Urinary bladder (tissue), 3 donors: ENCODE measurements at regions not wholly inside any gene's neighbourhood (a gene's known extent, or its start where the extent isn't known, plus 50 kb on each side); places are given as distances from the start of the nearest gene placed in this dataset.
"Not testable (repeated sequence)": the region's sequence is repeated elsewhere in the genome, so short reads cannot be mapped to it uniquely, and the experiment has no call there.

Experiments used
- DNase-seq: peaks from one replicate; pipeline ENCODE4 v3.0.0-alpha.2; 2015; ENCODE audit errors: extremely low spot score
- H3K27ac ChIP-seq: one replicate; pipeline ENCODE4 v1.5.1; 2013; ENCODE audit warnings: low read depth, mild to moderate bottlenecking, moderate library complexity
- H3K36me3 ChIP-seq: one replicate; pipeline ENCODE4 v1.6.1; 2013; ENCODE audit warnings: mild to moderate bottlenecking, moderate library complexity; ENCODE audit not compliant: insufficient read depth
- H3K4me1 ChIP-seq: one replicate; pipeline ENCODE4 v1.6.1; 2013; ENCODE audit warnings: mild to moderate bottlenecking, moderate library complexity; ENCODE audit not compliant: insufficient read depth
- H3K4me3 ChIP-seq: one replicate; pipeline ENCODE4 v1.5.1; 2013; ENCODE audit warnings: low read depth, low read length
- WGBS: extraction: QIAGEN DNeasy Blood & Tissue Kit; methylation state at CpG from one replicate; pipeline ENCODE4 v1.1.7; 2013; 5-methylcytosine and 5-hydroxymethylcytosine counted together
- donor health status: healthy with polysubstance abuse.
- donor health status: healthy.

GRCh38 chr6:97462938-97463598 is 180.1 kb upstream of the MMS22L start:
- DNase-seq, result no peak
- Histone ChIP-seq H3K36me3 (no peaks in the 10 kb centered on the region), H3K4me3 (no peak overlapping the region), H3K27ac (no peak overlapping the region), H3K4me1 (no peaks in the 10 kb centered on the region)
- WGBS, result 60% methylated on average over 4 of the region's 4 CpGs

DNA sequence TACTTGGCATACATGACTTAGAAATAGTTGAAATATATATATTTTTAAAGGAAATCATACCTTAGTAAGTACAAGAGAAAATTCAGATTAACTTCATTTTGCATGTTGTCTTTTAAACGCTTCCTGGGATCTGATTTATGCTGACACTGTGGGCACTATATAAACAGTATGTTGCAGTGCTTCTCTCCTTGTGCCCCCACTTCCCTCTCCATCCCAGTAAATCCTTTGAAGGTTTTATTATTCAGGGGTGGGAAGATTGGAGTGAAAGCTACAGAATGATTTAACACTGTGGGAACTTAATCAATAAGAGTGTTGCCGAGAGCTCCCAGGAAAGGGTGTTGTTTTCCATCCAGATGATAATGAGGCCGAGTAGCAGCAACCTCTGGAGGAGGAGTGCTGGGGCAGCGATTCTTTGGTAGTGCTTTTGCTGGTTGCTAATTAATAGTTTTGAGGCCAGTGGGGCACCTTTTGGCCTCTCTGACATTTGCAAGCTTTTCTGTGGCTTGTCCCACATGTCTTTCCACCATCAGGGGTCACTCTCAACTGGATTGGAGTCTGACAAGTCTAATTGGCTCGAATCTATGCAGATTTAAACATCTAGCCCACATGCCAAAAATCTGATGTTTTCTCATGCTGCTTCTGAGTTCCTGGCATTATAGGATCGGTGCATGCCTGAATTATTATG is 183.0 kb upstream of the MMS22L start:
- no peak overlapping the region for H3K27ac ChIP-seq
- no peak for DNase-seq
- no peaks in the 10 kb centered on the region for H3K4me1 ChIP-seq
- H3K4me3 ChIP-seq, result no peak overlapping the region
- no peaks in the 10 kb centered on the region for H3K36me3 ChIP-seq
- 20% methylated on average over 6 of the region's 6 CpGs for WGBS

GRCh38 chr6:97468981-97469380 is 186.0 kb upstream of the MMS22L start:
- H3K4me3 ChIP-seq, result no peak overlapping the region
- H3K36me3 ChIP-seq, result no peaks in the 10 kb centered on the region
- no peak overlapping the region for H3K27ac ChIP-seq
- no peak for DNase-seq
- no peaks in the 10 kb centered on the region for H3K4me1 ChIP-seq

GRCh38 chr6:97469451-97469850 is 186.4 kb upstream of the MMS22L start:
- Histone ChIP-seq H3K4me3 (no peak overlapping the region), H3K36me3 (no peaks in the 10 kb centered on the region), H3K4me1 (no peaks in the 10 kb centered on the region), H3K27ac (no peak overlapping the region)
- DNase-seq, result no peak
- WGBS, result 76% methylated on average over 1 of the region's 1 CpG

DNA sequence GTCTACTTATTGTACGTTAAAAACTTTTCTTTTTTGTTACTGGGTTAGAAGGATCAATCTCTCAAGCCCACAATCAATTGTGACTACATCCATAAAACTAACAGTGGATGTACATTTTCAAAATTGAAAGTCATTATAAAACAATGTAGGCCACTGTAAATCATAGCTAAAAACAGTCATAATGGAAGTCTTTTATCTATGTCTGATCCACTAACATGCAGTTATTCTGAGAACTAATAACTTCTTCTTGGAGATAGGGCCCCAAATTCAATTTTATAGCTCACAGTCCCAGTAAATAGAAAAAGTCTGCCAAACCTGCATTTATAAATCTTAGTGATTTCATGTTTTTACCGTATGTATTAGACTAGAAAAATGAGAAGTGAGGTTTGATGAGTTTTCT is 187.3 kb upstream of the MMS22L start:
- Histone ChIP-seq H3K4me3 (no peak overlapping the region), H3K27ac (no peak overlapping the region), H3K36me3 (no peaks in the 10 kb centered on the region), H3K4me1 (no peaks in the 10 kb centered on the region)
- DNase-seq, result no peak
- WGBS, result 56% methylated on average over 2 of the region's 2 CpGs

- H3K27ac ChIP-seq, result no peak overlapping the region
- H3K4me3 ChIP-seq, result no peak overlapping the region
- no peak for DNase-seq
- no peaks in the 10 kb centered on the region for H3K4me1 ChIP-seq
- 55% methylated on average over 4 of the region's 4 CpGs for WGBS
- no peaks in the 10 kb centered on the region for H3K36me3 ChIP-seq
Observed at GRCh38 chr6:97473979-97474378, 191.0 kb upstream of the MMS22L start.

GRCh38 chr6:97497713-97498331 is 214.8 kb upstream of the MMS22L start:
- Histone ChIP-seq H3K36me3 (no peaks in the 10 kb centered on the region), H3K4me1 (no peaks in the 10 kb centered on the region), H3K4me3 (no peak overlapping the region), H3K27ac (no peak overlapping the region)
- no peak for DNase-seq
- 20% methylated on average over 4 of the region's 4 CpGs for WGBS

GRCh38 chr6:97501853-97502252 is 218.8 kb upstream of the MMS22L start:
- DNase-seq, result no peak
- WGBS, result 51% methylated on average over 2 of the region's 2 CpGs

GRCh38 chr6:97508646-97509045 is 225.6 kb upstream of the MMS22L start:
- H3K4me1 ChIP-seq, result no peaks in the 10 kb centered on the region
- no peak overlapping the region for H3K4me3 ChIP-seq
- no peak for DNase-seq
- WGBS, result 91% methylated on average over 1 of the region's 1 CpG
- H3K36me3 ChIP-seq, result no peaks in the 10 kb centered on the region
- no peak overlapping the region for H3K27ac ChIP-seq

More at GRCh38 chr6:97501853-97502252, 218.8 kb upstream of the MMS22L start:
- H3K36me3 ChIP-seq, result no peaks in the 10 kb centered on the region
- H3K27ac ChIP-seq, result no peak overlapping the region
- no peaks in the 10 kb centered on the region for H3K4me1 ChIP-seq
- H3K4me3 ChIP-seq, result no peak overlapping the region

- not testable (repeated sequence) for H3K4me1 ChIP-seq, H3K27ac ChIP-seq, DNase-seq, H3K4me3 ChIP-seq, H3K36me3 ChIP-seq
Observed at GRCh38 chr6:97513260-97513659, 230.2 kb upstream of the MMS22L start.

- no peak overlapping the region for H3K27ac ChIP-seq
- no peak for DNase-seq
- no peak overlapping the region for H3K4me3 ChIP-seq
- H3K36me3 ChIP-seq, result no peaks in the 10 kb centered on the region
- WGBS, result 15% methylated on average over 4 of the region's 4 CpGs
- H3K4me1 ChIP-seq, result no peaks in the 10 kb centered on the region
Observed at GRCh38 chr6:97524811-97525210, 241.8 kb upstream of the MMS22L start.

- H3K4me3 ChIP-seq, result no peak overlapping the region
- DNase-seq, result no peak
- H3K4me1 ChIP-seq, result no peaks in the 10 kb centered on the region
- WGBS, result 91% methylated on average over 2 of the region's 2 CpGs
- H3K27ac ChIP-seq, result no peak overlapping the region
- no peaks in the 10 kb centered on the region for H3K36me3 ChIP-seq
Observed at GRCh38 chr6:97535800-97536199, 252.8 kb upstream of the MMS22L start.

- Histone ChIP-seq H3K27ac (no peak overlapping the region), H3K4me1 (no peaks in the 10 kb centered on the region), H3K4me3 (no peak overlapping the region), H3K36me3 (no peaks in the 10 kb centered on the region)
- DNase-seq, result no peak
- 86% methylated on average over 1 of the region's 1 CpG for WGBS
Observed at GRCh38 chr6:97548354-97548753, 265.3 kb upstream of the MMS22L start.

DNA sequence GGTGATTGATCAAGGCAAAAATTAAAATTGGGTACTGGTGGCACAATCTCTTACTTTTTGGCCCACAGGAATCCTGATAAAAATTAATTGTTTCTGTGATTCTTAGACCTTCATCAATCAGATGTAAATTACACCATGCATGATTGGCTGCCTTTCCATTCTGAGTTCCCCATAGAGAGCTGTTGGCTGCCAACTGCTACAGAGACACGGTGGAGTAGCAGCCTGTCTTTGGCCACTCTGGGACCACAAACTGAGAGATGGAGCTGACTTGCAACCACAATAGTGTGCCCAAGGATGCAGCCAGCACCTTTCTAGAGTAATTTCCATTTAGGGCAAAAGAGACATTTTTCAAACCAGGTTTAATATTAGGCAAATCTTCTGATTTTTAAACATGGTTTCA is 274.3 kb upstream of the MMS22L start:
- H3K4me3 ChIP-seq, result no peak overlapping the region
- H3K36me3 ChIP-seq, result no peaks in the 10 kb centered on the region
- H3K27ac ChIP-seq, result no peak overlapping the region
- DNase-seq, result no peak
- 24% methylated on average over 1 of the region's 1 CpG for WGBS
- no peaks in the 10 kb centered on the region for H3K4me1 ChIP-seq
